GM19372 (cell line): ENCODE measurements at regions not wholly inside any gene's neighbourhood (a gene's known extent, or its start where the extent isn't known, plus 50 kb on each side); places are given as distances from the start of the nearest gene placed in this dataset.

Source experiments
- ATAC-seq: cut with Tn5 transposase; IDR thresholded peaks from one replicate; pipeline ENCODE4 v1.9.1; 2021; ENCODE audit warnings: mild to moderate bottlenecking, low read depth, moderate library complexity; ENCODE audit not compliant: unreplicated experiment

DNA sequence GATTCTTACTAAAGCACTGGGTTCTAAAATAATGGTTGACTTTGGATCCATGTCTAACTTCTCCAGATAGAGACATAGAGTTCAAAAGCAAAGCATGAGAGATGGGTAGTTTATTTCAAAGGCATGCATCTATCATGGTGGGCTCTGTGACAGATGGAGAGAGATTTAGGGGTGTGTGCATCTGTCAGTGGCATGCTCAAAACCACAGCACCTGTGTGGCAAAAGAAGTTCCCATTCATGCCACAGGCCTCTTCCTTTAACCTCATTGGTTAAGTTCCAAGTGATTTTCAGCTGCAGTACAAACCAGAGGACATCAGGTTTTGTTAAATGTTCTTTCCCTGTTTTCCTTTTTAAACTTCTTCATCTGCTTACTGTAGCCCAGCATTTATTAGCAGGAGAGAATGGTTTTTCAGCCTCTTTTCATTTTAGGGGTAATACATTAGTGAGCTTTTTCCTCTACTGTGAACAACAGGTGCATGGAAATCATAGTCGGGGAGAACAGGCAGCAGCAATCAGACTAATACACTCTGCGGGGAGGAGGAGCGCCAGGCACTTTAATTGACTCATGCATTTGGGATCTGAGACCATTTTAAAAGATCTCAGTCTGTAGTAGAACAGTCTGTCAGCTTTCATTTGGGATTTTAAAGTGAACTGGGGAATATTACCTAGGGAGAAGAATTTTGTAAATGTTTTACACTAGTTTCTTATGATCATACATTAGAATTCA is 52.4 kb upstream of the UPP2 start:
- no peak for ATAC-seq

DNA sequence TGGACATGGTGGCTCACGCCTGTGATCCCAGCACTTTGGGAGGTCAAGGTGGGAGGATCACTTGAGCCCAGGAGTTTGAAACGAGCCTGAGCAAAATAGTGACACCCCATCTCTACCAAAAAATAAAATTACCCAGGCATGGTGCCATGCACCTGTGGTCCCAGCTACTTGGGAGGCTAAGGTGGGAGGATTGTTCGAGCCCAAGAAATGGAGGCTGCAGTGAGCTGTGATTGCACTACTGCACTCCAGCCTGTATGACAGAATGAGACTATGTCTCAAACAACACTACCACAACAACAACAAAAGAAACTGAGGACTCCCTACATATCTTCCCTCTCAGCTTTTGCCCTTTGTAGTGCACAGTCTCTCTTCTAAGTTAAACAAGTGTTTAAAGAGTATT is 53.3 kb upstream of the UPP2 start:
- ATAC-seq: no peak

- no peak for ATAC-seq
These were observed 54.5 kb upstream of the UPP2 start for GRCh38 chr2:158047156-158047611.

- ATAC-seq: no peak
These were observed 55.4 kb upstream of the UPP2 start for GRCh38 chr2:158046121-158046880.

DNA sequence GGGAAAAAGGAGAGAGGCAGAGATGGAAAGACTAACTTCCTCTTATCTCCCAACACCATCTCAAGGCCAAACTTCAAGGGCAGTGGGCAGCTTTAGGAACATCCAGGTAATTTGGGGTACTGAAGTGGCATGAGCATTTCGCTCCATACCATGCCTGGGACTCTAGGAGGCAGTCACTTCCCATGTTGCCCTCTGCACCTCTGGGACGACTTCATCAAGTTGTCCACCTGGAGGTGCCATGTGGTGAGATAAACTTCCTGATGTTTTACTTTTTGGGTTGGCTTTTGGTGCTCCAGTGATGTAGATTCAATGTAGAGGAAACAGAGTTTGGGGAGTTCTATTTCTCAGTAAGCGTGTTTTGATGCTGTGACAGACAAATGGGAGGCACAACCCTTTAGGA is 56.3 kb upstream of the UPP2 start:
- no peak for ATAC-seq

DNA sequence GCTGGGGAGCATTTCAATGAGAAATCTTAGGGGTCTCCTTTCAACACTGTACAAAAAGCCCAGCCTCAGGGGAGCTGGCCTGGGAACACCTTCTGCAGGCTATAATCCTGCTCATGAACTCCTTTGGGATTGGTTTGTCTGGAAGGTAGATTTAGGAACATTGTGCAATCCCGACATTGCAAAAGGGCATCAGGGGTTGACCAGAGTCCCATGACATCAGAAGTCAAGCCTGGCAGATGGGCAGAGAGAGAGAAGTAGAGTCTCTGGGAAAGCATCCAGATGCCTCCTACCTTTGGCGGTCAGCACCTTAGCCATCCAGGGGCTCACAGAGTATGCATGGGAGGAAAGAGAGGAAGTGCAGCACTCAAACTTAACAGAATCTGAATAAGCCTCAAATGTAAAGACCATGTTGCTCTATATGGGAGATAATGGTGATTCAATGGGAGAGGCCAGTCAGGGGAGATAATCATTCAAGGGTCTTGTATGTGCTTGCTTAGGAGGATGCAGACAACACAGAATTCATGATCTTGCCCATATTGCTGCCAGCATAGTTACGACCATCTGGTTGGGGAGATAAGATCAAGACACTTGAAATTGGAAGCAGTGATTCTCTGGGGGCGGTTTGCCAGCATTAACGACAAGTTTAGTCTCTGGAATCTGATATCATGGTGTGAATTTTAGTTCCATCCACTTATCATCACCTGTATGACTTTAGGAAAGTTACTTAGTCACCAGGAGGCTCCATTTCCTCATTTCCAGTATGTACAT is 58.3 kb upstream of the UPP2 start:
- no peak for ATAC-seq

- ATAC-seq: no peak
These were observed 59.0 kb upstream of the UPP2 start for GRCh38 chr2:158042666-158043065.

- ATAC-seq: no peak
These were observed 59.4 kb upstream of the UPP2 start for GRCh38 chr2:158042245-158042644.

GRCh38 chr2:158041400-158041799 is 60.3 kb upstream of the UPP2 start:
- ATAC-seq: no peak

- no peak for ATAC-seq
These were observed 62.8 kb upstream of the UPP2 start for GRCh38 chr2:158038901-158039300.

DNA sequence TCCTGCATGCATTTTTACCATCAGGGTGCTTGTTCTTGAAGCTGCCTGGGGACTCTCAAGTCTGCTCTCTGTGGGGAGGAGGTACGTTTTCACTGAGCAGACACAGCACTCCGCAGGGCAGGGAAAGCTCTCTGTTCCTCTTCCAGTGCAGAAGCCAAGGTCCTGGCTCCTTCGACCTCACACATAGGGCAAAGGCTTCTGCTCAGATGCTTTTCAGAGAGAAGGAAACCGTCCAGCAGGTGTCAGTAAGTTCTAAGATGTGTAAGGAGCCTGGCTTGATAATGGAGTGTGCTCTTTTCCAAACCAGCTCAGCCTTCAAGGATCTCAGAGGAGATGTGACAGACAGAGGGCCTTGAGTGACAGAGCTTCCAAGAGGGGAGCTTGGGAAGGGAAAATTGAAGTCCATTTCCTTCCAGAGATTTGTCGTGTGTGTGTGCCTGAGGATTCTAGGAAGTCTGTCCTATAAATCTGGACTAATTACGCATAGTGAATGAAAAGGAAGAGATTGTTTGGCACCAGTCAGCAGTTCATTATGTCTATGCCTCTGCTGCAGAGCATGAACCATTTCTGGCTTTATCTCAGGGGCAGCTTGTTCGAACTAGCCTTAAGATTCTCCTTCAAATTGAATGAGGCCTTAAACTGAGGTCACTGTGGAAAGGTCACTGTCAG is 67.3 kb upstream of the UPP2 start:
- no peak for ATAC-seq

DNA sequence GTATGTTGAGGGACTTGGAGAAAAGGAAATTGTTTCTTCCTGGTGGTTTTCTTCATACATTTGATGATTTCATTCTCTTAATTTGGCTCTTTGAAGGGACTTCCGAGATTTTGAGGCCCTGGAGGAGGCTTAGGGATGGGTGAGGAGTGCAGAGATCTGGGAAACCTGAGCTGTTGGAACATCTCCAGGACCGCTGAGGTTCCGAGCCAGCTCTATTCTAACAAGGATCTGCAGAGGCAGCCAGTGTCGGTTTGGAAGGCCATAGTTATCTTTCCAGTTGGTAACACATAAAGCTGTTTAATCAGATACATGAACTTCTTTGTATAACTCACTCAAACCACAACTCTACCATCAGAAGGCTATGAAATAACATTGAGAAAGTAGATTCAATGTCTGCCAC is 70.3 kb upstream of the UPP2 start:
- ATAC-seq: no peak

GRCh38 chr2:158025255-158025996 is 76.2 kb upstream of the UPP2 start:
- no peak for ATAC-seq

- peak; percentile 78 for ATAC-seq
These were observed 77.3 kb upstream of the UPP2 start for GRCh38 chr2:158024288-158024898.

DNA sequence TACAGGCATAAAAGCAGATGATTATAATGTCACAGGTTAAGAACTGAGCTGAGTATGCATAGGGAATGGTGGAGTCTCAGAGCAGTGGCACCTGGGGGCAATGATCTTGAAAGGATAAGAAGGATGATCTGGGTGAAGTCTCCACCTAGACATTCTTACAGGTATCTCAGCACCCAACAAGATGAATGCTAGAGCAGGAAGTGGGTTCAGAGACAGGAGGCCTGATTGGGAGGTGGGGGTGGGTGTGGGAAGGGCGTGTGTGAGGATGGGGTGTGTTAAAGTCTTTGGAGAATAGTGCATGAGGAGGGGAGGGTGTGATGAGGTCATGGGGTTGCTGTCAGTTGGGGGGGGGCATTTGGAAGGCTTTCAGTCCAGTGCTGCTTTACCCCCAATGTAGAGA is 78.8 kb upstream of the UPP2 start:
- ATAC-seq: no peak

DNA sequence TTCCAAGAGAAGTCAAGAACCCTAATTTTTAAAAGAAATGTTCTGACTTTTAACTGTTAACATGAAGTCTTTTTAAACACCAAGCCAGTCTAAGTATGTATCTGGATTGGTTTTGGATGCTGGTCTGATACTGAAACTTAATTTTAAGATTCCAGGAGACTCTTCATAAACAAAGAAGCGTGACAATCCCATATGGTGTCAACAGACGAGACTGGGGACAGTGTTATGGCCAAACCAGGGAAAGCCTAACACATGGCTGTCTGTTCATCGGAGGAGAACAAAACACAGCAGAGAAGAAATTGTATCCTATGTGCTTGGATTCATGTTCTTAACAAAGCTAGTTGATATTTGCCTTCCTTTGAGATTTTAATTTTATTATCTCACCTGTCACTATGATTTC is 80.5 kb upstream of the UPP2 start:
- no peak for ATAC-seq

- no peak for ATAC-seq
These were observed 86.1 kb upstream of the UPP2 start for GRCh38 chr2:158015428-158016076.

GRCh38 chr2:158013891-158014290 is 87.8 kb upstream of the UPP2 start:
- no peak for ATAC-seq
